Endothelial cell of umbilical vein (primary cell): ENCODE measurements at regions not wholly inside any gene's neighbourhood (a gene's known extent, or its start where the extent isn't known, plus 50 kb on each side); places are given as distances from the start of the nearest gene placed in this dataset.

Experiments
- BruUV-seq: library from RNA; stranded (reverse); fragments of 400-500 nt; replicated peaks from 2 replicates; lab custom pipeline; 2021; lab: Mats Ljungman, UMichigan
- CTCF ChIA-PET: fragments of 300-600, 350-600 bp; sonication (Branson Sonifier 250); formaldehyde crosslinking; loops from one replicate; lab custom pipeline; 2021; ENCODE audit warnings: antibody characterized with exemption, inconsistent platforms; lab: Charles Lee
- POLR2A ChIA-PET: fragments of 300-600, 350-600 bp; sonication (Branson Sonifier 250); formaldehyde crosslinking; loops from one replicate; lab custom pipeline; 2021; ENCODE audit warnings: antibody characterized with exemption, inconsistent platforms; lab: Charles Lee
- DNase-seq: peaks from one replicate; pipeline ENCODE4 v3.0.0-alpha.2; 2011; ENCODE audit warnings: low read depth, low spot score
- FAIRE-seq: peaks from 2 replicates; lab custom pipeline; 2011; peaks lifted over from hg19 to GRCh38; lab: Jason Lieb, UNC
- H2AFZ ChIP-seq: 2 replicates; pipeline ENCODE4 v1.6.0; 2012; ENCODE audit warnings: low read depth, low read length, control low read depth, inconsistent platforms
- H3K27ac ChIP-seq: 2 replicates; pipeline ENCODE4 v1.5.1; 2011; ENCODE audit warnings: low read depth, mild to moderate bottlenecking, control low read depth, low read length, moderate library complexity; ENCODE audit not compliant: insufficient read depth
- H3K27me3 ChIP-seq, 2 experiments: 2 replicates each; pipeline versions ENCODE4 v1.6.0 to v1.6.1; 2011; ENCODE audit warnings: low read length in 2 of 2, mixed read lengths in 1 of 2; ENCODE audit not compliant: control insufficient read depth in 2 of 2, insufficient read depth in 2 of 2
- H3K36me3 ChIP-seq, 2 experiments: 2 replicates in 1 of 2; 3 replicates in 1 of 2; pipeline ENCODE4 v1.5.1; 2011; ENCODE audit warnings: low read length in 2 of 2, mild to moderate bottlenecking in 1 of 2, moderate library complexity in 1 of 2; ENCODE audit not compliant: control insufficient read depth in 2 of 2, insufficient read depth in 2 of 2; ENCODE audit errors: extremely low read depth in 1 of 2
- H3K4me1 ChIP-seq: 3 replicates; pipeline ENCODE4 v1.5.1; 2011; ENCODE audit warnings: mild to moderate bottlenecking, low read length; ENCODE audit not compliant: control insufficient read depth, insufficient read depth; ENCODE audit errors: extremely low read depth
- H3K4me2 ChIP-seq: 2 replicates; pipeline ENCODE4 v1.6.1; 2011; ENCODE audit warnings: low read length, control low read depth, mixed read lengths; ENCODE audit not compliant: insufficient read depth
- H3K4me3 ChIP-seq, 3 experiments: fragments of 200-600 bp in 1 of 3; sonication (generic), shearing (Covaris generic) in 1 of 3; replicated peaks in 1 of 3; 2 replicates each; pipeline ENCODE4 v1.5.1; 2011 to 2016; ENCODE audit warnings: control low read depth in 3 of 3, low read length in 3 of 3, mild to moderate bottlenecking in 2 of 3, inconsistent platforms in 1 of 3, low read depth in 1 of 3, moderate library complexity in 1 of 3; ENCODE audit not compliant: insufficient read depth in 1 of 3
- H3K79me2 ChIP-seq: 2 replicates; pipeline ENCODE4 v1.6.0; 2012; ENCODE audit warnings: low read length, inconsistent platforms; ENCODE audit not compliant: control insufficient read depth, insufficient read depth
- H3K9ac ChIP-seq: replicated peaks from 2 replicates; pipeline ENCODE3; 2011; ENCODE audit warnings: low read length, control low read depth; ENCODE audit not compliant: insufficient read depth; ENCODE audit errors: extremely low read depth
- H3K9me1 ChIP-seq: replicated peaks from 3 replicates; pipeline ENCODE4 v1.6.0; 2011; ENCODE audit warnings: mild to moderate bottlenecking, low read length; ENCODE audit not compliant: control insufficient read depth, insufficient read depth; ENCODE audit errors: extremely low read depth
- H3K9me3 ChIP-seq: replicated peaks from 2 replicates; pipeline ENCODE4 v1.5.1; 2012; ENCODE audit warnings: low read length, inconsistent platforms; ENCODE audit not compliant: control insufficient read depth, insufficient read depth
- H4K20me1 ChIP-seq: replicated peaks from 2 replicates; pipeline ENCODE3; 2011; ENCODE audit warnings: mild to moderate bottlenecking, low read length; ENCODE audit not compliant: control insufficient read depth, insufficient read depth; ENCODE audit errors: extremely low read depth
- CTCF ChIP-seq, 2 donors: IDR thresholded peaks; 1 replicate in 1 of 2; 2 replicates in 1 of 2; pipeline ENCODE4 v1.5.1; 2011; ENCODE audit warnings: low read length in 2 of 2, mild to moderate bottlenecking in 2 of 2, moderate library complexity in 2 of 2, control low read depth in 1 of 2, inconsistent platforms in 1 of 2, low read depth in 1 of 2; ENCODE audit not compliant: insufficient read depth in 1 of 2; ENCODE audit errors: extremely low read depth in 1 of 2
- EZH2 ChIP-seq: IDR thresholded peaks from 2 replicates; pipeline ENCODE4 v1.6.1; 2012; ENCODE audit warnings: borderline replicate concordance, low read depth, mild to moderate bottlenecking, moderate library complexity, low read length, inconsistent platforms; ENCODE audit not compliant: severe bottlenecking
- FOS ChIP-seq: IDR thresholded peaks from 2 replicates; pipeline ENCODE4 v1.6.1; 2011; ENCODE audit warnings: mild to moderate bottlenecking, low read length, moderate library complexity, borderline replicate concordance; ENCODE audit not compliant: insufficient read depth
- GATA2 ChIP-seq: IDR thresholded peaks from 2 replicates; pipeline ENCODE4 v1.7.0; 2011; ENCODE audit warnings: low read depth, mild to moderate bottlenecking, moderate library complexity, mixed read lengths, low read length; ENCODE audit not compliant: insufficient read length, insufficient read depth
- JUN ChIP-seq: IDR thresholded peaks from 2 replicates; pipeline ENCODE4 v1.6.1; 2011; ENCODE audit warnings: borderline replicate concordance, low read depth; ENCODE audit not compliant: insufficient read length, insufficient read depth
- MAX ChIP-seq: IDR thresholded peaks from 2 replicates; pipeline ENCODE4 v1.6.1; 2011; ENCODE audit not compliant: insufficient read depth, insufficient read length
- MYC ChIP-seq: IDR thresholded peaks from one replicate; pipeline ENCODE4 v1.6.1; 2011; ENCODE audit warnings: mild to moderate bottlenecking, low read depth, low read length
- POLR2A ChIP-seq: IDR thresholded peaks from 2 replicates; pipeline ENCODE4 v1.6.1; 2012; ENCODE audit warnings: low read depth, mild to moderate bottlenecking, control low read depth, low read length
- POLR2AphosphoS5 ChIP-seq: IDR thresholded peaks from 2 replicates; pipeline ENCODE4 v1.6.1; 2012; ENCODE audit warnings: low read depth, mild to moderate bottlenecking, control low read depth, low read length, moderate library complexity; ENCODE audit not compliant: insufficient read depth
- dilution Hi-C: fragments of 300-500 bp; cut with MboI; formaldehyde crosslinking; loops from one replicate; pipeline ENCODE4 v1.15.0; 2019; ENCODE audit warnings: low sequenced_read_pairs; ENCODE audit not compliant: extremely low pct_ligation_motif_present
- intact Hi-C: fragments of 100-400 bp; cut with micrococcal nuclease; formaldehyde crosslinking; loops from one replicate; pipeline ENCODE4 v1.10.0; 2022

DNA sequence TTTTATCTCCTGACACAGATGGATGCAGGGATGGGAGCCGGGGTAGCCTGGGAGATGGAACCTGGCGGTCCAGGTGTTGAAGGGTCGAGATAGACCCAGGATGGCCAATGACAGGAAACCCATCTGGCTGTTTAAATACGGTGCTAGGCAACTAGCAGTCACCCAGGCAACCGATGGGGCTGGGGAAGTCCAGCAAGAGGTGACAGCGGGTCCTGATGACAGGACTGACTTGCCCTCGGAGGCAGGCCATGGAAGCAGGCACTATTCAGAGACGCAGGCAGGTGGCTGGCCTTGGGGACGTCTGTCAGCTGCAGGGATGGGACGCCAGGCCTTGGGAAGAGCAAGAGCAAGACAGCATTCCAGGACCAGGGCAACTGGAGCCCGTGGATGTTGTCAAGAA lies 135.4 kb upstream of the RALGAPA2 start:
- no peaks in the 10 kb centered on the region for H3K79me2 ChIP-seq
- POLR2A ChIA-PET = no interaction called here
- DNase-seq = no peak

More for the DNA sequence above, 135.4 kb upstream of the RALGAPA2 start:
- no peaks in the 10 kb centered on the region for H3K36me3 ChIP-seq
- no peak for FAIRE-seq
- H3K9me3 ChIP-seq = no peaks in the 10 kb centered on the region
- no peak overlapping the region for H2AFZ ChIP-seq
- no peak for TF ChIP-seq MAX
- no peak for TF ChIP-seq FOS
- no peak for TF ChIP-seq CTCF (IDR thresholded peaks at IDR 0.05; ENCODE audit: extremely low read depth in 1 of 2, insufficient read depth in 1 of 2, low read depth in 1 of 2, low read length in 2 of 2)
- no peak for TF ChIP-seq EZH2
- no peak for TF ChIP-seq POLR2AphosphoS5
- no peak for TF ChIP-seq POLR2A
- no peak for TF ChIP-seq GATA2
- TF ChIP-seq JUN = no peak
- TF ChIP-seq MYC = no peak
- H3K27ac ChIP-seq = no peak overlapping the region
- peaks cover 0 to 1% of the 10 kb centered on the region in 2 experiments for H3K27me3 ChIP-seq
- intact Hi-C loops = no loop called here
- CTCF ChIA-PET = interaction anchor here (2.5 kb wide), 1 partner anchor 12 kb away, joined by 18 read pairs; no protein-coding TSS in a partner anchor
- H3K9ac ChIP-seq = no peak overlapping the region
- H3K4me2 ChIP-seq = no peak overlapping the region
- H3K4me1 ChIP-seq = no peaks in the 10 kb centered on the region
- no peak overlapping the region for H3K4me3 ChIP-seq
- dilution Hi-C loops = no loop called here
- no TSS peak for BruUV-seq
- H3K9me1 ChIP-seq = no peaks in the 10 kb centered on the region
- no peaks in the 10 kb centered on the region for H4K20me1 ChIP-seq
